WTC11 (cell line): ENCODE measurements at regions not wholly inside any gene's neighbourhood (a gene's known extent, or its start where the extent isn't known, plus 50 kb on each side); places are given as distances from the start of the nearest gene placed in this dataset.

Source experiments
- ATAC-seq: fragments of 200-7000 bp; cut with Tn5 transposase; 2 replicates; pipeline ENCODE4 v1.10.0; 2021; ENCODE audit warnings: mild to moderate bottlenecking, moderate library complexity
- CTCF ChIA-PET: fragments of 300-600 bp; sonication (Branson Sonifier 250); formaldehyde crosslinking; loops from one replicate; lab custom pipeline; 2021; ENCODE audit warnings: antibody characterized with exemption; lab: Charles Lee
- POLR2A ChIA-PET: fragments of 350-600 bp; sonication (Branson Sonifier 250); formaldehyde crosslinking; loops from one replicate; lab custom pipeline; 2021; ENCODE audit warnings: antibody characterized with exemption; lab: Charles Lee
- DNase-seq: peaks from one replicate; pipeline ENCODE4 v3.0.0; 2021; ENCODE audit warnings: low spot score
- H3K27ac Mint-ChIP-seq: 2 replicates; pipeline ENCODE4 v1.8.0; 2021; ENCODE audit warnings: mixed read lengths
- H3K27me3 Mint-ChIP-seq: 2 replicates; pipeline ENCODE4 v1.8.0; 2021; ENCODE audit warnings: low read depth, mild to moderate bottlenecking, moderate library complexity, mixed read lengths
- H3K36me3 Mint-ChIP-seq: 2 replicates; pipeline ENCODE4 v1.8.0; 2021; ENCODE audit warnings: mixed read lengths
- H3K4me1 Mint-ChIP-seq: 2 replicates; pipeline ENCODE4 v1.8.0; 2022; ENCODE audit warnings: mixed read lengths
- H3K4me3 Mint-ChIP-seq: 2 replicates; pipeline ENCODE4 v1.8.0; 2021; ENCODE audit warnings: mild to moderate bottlenecking, moderate library complexity, mixed read lengths
- H3K9me3 Mint-ChIP-seq: 2 replicates; pipeline ENCODE4 v1.8.0; 2021; ENCODE audit warnings: mixed read lengths
- ATF1 ChIP-seq: sonication (generic); formaldehyde crosslinking; IDR thresholded peaks from 2 replicates; pipeline ENCODE4 v1.8.1; 2023; ENCODE audit warnings: mild to moderate bottlenecking, moderate library complexity, missing genetic modification reagents
- ATF2 ChIP-seq: sonication (generic); formaldehyde crosslinking; IDR thresholded peaks from 2 replicates; pipeline ENCODE4 v1.8.1; 2022; ENCODE audit warnings: low read depth, missing genetic modification reagents, borderline replicate concordance
- CDX4 ChIP-seq: fragments of 250-450 bp; sonication (Bioruptor Pico); IDR thresholded peaks from 2 replicates; pipeline ENCODE4 v1.9.0; 2021; ENCODE audit warnings: moderate library complexity, mild to moderate bottlenecking, inconsistent platforms, borderline replicate concordance
- E2F4 ChIP-seq: sonication (generic); formaldehyde crosslinking; IDR thresholded peaks from 2 replicates; pipeline ENCODE4 v1.8.1; 2022; ENCODE audit warnings: low read depth, mild to moderate bottlenecking, moderate library complexity, missing genetic modification reagents, borderline replicate concordance
- E2F5 ChIP-seq: sonication (generic); formaldehyde crosslinking; IDR thresholded peaks from 2 replicates; pipeline ENCODE4 v1.8.1; 2022; ENCODE audit warnings: mild to moderate bottlenecking, moderate library complexity, missing genetic modification reagents
- ETV6 ChIP-seq: sonication (generic); formaldehyde crosslinking; IDR thresholded peaks from 2 replicates; pipeline ENCODE4 v1.8.1; 2022; ENCODE audit warnings: mild to moderate bottlenecking, missing genetic modification reagents
- FOXK1 ChIP-seq: sonication (generic); formaldehyde crosslinking; IDR thresholded peaks from 2 replicates; pipeline ENCODE4 v1.8.0; 2022; ENCODE audit warnings: mild to moderate bottlenecking, moderate library complexity, missing genetic modification reagents
- FOXP1 ChIP-seq: sonication (generic); formaldehyde crosslinking; IDR thresholded peaks from 2 replicates; pipeline ENCODE4 v1.8.0; 2022; ENCODE audit warnings: missing genetic modification reagents, mild to moderate bottlenecking, moderate library complexity, borderline replicate concordance
- FOXP4 ChIP-seq: sonication (generic); formaldehyde crosslinking; IDR thresholded peaks from 2 replicates; pipeline ENCODE4 v1.8.0; 2022; ENCODE audit warnings: mild to moderate bottlenecking, missing genetic modification reagents
- HMGA2 ChIP-seq: fragments of 250-450 bp; sonication (Bioruptor Pico); IDR thresholded peaks from 2 replicates; pipeline ENCODE4 v1.4.0; 2021; ENCODE audit warnings: mild to moderate bottlenecking, moderate library complexity
- NFATC4 ChIP-seq: fragments of 250-450 bp; sonication (Bioruptor Pico); IDR thresholded peaks from 2 replicates; pipeline ENCODE4 v1.9.0; 2021; ENCODE audit warnings: mild to moderate bottlenecking
- NR3C1 ChIP-seq: sonication (generic); formaldehyde crosslinking; conservative IDR thresholded peaks from 2 replicates; pipeline ENCODE4 v1.8.1; 2023; ENCODE audit warnings: low read depth, mild to moderate bottlenecking, missing genetic modification reagents
- SMAD3 ChIP-seq: sonication (generic); formaldehyde crosslinking; IDR thresholded peaks from 2 replicates; pipeline ENCODE4 v1.8.0; 2022; ENCODE audit warnings: missing genetic modification reagents, mild to moderate bottlenecking, borderline replicate concordance
- TCF7 ChIP-seq: sonication (generic); formaldehyde crosslinking; IDR thresholded peaks from 2 replicates; pipeline ENCODE4 v1.8.0; 2022; ENCODE audit warnings: mild to moderate bottlenecking, low read depth, missing genetic modification reagents, moderate library complexity
- TP53 ChIP-seq: sonication (generic); formaldehyde crosslinking; IDR thresholded peaks from 2 replicates; pipeline ENCODE4 v1.8.1; 2023; ENCODE audit warnings: mild to moderate bottlenecking, missing genetic modification reagents
- ZBTB43 ChIP-seq: sonication (generic); formaldehyde crosslinking; IDR thresholded peaks from 2 replicates; pipeline ENCODE4 v1.8.1; 2023; ENCODE audit warnings: mild to moderate bottlenecking, missing genetic modification reagents
- ZNF138 ChIP-seq: sonication (generic); formaldehyde crosslinking; conservative IDR thresholded peaks from 2 replicates; pipeline ENCODE4 v1.8.1; 2022; ENCODE audit warnings: mild to moderate bottlenecking, moderate library complexity, missing genetic modification reagents
- ZNF219 ChIP-seq: sonication (generic); formaldehyde crosslinking; IDR thresholded peaks from 2 replicates; pipeline ENCODE4 v1.8.0; 2023; ENCODE audit warnings: missing genetic modification reagents, mild to moderate bottlenecking, borderline replicate concordance
- ZNF263 ChIP-seq: sonication (generic); formaldehyde crosslinking; IDR thresholded peaks from 2 replicates; pipeline ENCODE4 v1.8.1; 2022; ENCODE audit warnings: low read depth, mild to moderate bottlenecking, moderate library complexity, missing genetic modification reagents
- ZNF396 ChIP-seq: fragments of 250-450 bp; sonication (Bioruptor Pico); IDR thresholded peaks from 2 replicates; pipeline ENCODE4 v1.8.0; 2021; ENCODE audit warnings: mild to moderate bottlenecking, moderate library complexity, borderline replicate concordance
- ZNF512 ChIP-seq: sonication (generic); formaldehyde crosslinking; IDR thresholded peaks from 2 replicates; pipeline ENCODE4 v1.8.1; 2022; ENCODE audit warnings: missing genetic modification reagents, borderline replicate concordance
- ZNF671 ChIP-seq: fragments of 250-450 bp; sonication (Bioruptor Pico); IDR thresholded peaks from 2 replicates; pipeline ENCODE4 v1.8.0; 2021; ENCODE audit warnings: mild to moderate bottlenecking

- TF ChIP-seq ZNF263 (CRISPR knock-in tag): no peak
- TF ChIP-seq CDX4: no peak
- no peak for TF ChIP-seq FOXP4 (CRISPR knock-in tag)
- TF ChIP-seq ZNF396: no peak
- no peak for TF ChIP-seq ATF2 (CRISPR knock-in tag)
- TF ChIP-seq, all 79 proteins: peak for 0
These were observed 167.2 kb upstream of the SPOPL start (continued) for GRCh38 chr2:138334323-138334722.

- DNase-seq (no peak), ATAC-seq (no peak)
- Mint-ChIP-seq H3K27ac (no peak overlapping the region), H3K4me1 (no peaks in the 10 kb centered on the region), H3K4me3 (no peak overlapping the region), H3K27me3 (no peaks in the 10 kb centered on the region), H3K36me3 (no peaks in the 10 kb centered on the region), H3K9me3 (no peaks in the 10 kb centered on the region)
- ChIA-PET POLR2A (no interaction called here), CTCF (interaction anchor here (0.5 kb wide), 1 partner anchor 178 kb away, joined by 4 read pairs; no protein-coding TSS in a partner anchor)
- TF ChIP-seq ZNF512 (CRISPR knock-in tag): no peak
- TF ChIP-seq TCF7 (CRISPR knock-in tag): no peak
- TF ChIP-seq ZNF138 (CRISPR knock-in tag): no peak
- no peak for TF ChIP-seq ETV6 (CRISPR knock-in tag)
- no peak for TF ChIP-seq FOXP1 (CRISPR knock-in tag)
- TF ChIP-seq TP53: no peak
- no peak for TF ChIP-seq FOXP4 (CRISPR knock-in tag)
- no peak for TF ChIP-seq ZNF396
- TF ChIP-seq ZNF671: no peak
- no peak for TF ChIP-seq ZNF219 (CRISPR knock-in tag)
- TF ChIP-seq SMAD3 (CRISPR knock-in tag): no peak
- no peak for TF ChIP-seq FOXK1 (CRISPR knock-in tag)
- no peak for TF ChIP-seq ATF1 (CRISPR knock-in tag)
- TF ChIP-seq E2F5 (CRISPR knock-in tag): no peak
- no peak for TF ChIP-seq NFATC4
- TF ChIP-seq NR3C1 (CRISPR knock-in tag): no peak
- no peak for TF ChIP-seq ZBTB43 (CRISPR knock-in tag)
- TF ChIP-seq E2F4: no peak
- TF ChIP-seq HMGA2: no peak
These were observed 166.5 kb upstream of the SPOPL start for GRCh38 chr2:138335036-138335435.
